HEK293 (cell line): ENCODE measurements at regions not wholly inside any gene's neighbourhood (a gene's known extent, or its start where the extent isn't known, plus 50 kb on each side); places are given as distances from the start of the nearest gene placed in this dataset.

ENCODE experiments used
- PBX3 ChIP-seq: sonication (generic); formaldehyde crosslinking; IDR thresholded peaks from 2 replicates; pipeline ENCODE4 v1.8.1; 2022; ENCODE audit warnings: mild to moderate bottlenecking, moderate library complexity, missing genetic modification reagents
- ZBTB48 ChIP-seq: fragments of 450-650 bp; formaldehyde crosslinking; IDR thresholded peaks from 2 replicates; pipeline ENCODE4 v1.5.1; 2016; ENCODE audit warnings: missing biosample characterization, missing genetic modification characterization
- ZNF140 ChIP-seq: fragments of 450-650 bp; formaldehyde crosslinking; IDR thresholded peaks from 2 replicates; pipeline ENCODE4 v1.5.1; 2016; ENCODE audit warnings: missing biosample characterization, missing genetic modification characterization
- ZNF175 ChIP-seq: fragments of 450-650 bp; formaldehyde crosslinking; IDR thresholded peaks from 2 replicates; pipeline ENCODE4 v1.5.1; 2016; ENCODE audit warnings: missing biosample characterization, missing genetic modification characterization
- ZNF664 ChIP-seq: fragments of 450-650 bp; formaldehyde crosslinking; IDR thresholded peaks from 2 replicates; pipeline ENCODE4 v1.5.1; 2016; ENCODE audit warnings: missing biosample characterization, missing genetic modification characterization
- TF ChIP-seq, protein P1 (sequence below): fragments of 450-650 bp; formaldehyde crosslinking; IDR thresholded peaks from 2 replicates; pipeline ENCODE4 v1.5.1; 2016; ENCODE audit warnings: missing biosample characterization, missing genetic modification characterization

DNA sequence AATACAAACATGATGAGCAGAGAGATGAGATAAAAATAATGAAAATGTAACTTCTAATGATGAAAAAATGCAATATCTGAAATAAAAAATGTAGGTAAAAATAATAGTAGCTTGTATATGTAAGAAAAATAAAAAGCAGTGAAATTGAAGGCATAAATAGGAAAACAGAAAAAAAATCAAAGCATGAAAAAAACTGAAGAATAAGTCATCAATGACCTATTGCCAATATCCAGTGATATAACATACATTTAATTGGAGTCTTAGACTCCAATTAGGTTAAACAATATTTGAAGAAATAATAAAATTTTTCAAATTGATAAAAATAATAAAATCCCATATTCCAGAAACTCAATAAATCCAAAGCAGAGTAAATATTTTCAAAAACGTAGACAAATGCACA, 114.0 kb upstream of the HDGFL1 start:
- TF ChIP-seq, protein P1, sequence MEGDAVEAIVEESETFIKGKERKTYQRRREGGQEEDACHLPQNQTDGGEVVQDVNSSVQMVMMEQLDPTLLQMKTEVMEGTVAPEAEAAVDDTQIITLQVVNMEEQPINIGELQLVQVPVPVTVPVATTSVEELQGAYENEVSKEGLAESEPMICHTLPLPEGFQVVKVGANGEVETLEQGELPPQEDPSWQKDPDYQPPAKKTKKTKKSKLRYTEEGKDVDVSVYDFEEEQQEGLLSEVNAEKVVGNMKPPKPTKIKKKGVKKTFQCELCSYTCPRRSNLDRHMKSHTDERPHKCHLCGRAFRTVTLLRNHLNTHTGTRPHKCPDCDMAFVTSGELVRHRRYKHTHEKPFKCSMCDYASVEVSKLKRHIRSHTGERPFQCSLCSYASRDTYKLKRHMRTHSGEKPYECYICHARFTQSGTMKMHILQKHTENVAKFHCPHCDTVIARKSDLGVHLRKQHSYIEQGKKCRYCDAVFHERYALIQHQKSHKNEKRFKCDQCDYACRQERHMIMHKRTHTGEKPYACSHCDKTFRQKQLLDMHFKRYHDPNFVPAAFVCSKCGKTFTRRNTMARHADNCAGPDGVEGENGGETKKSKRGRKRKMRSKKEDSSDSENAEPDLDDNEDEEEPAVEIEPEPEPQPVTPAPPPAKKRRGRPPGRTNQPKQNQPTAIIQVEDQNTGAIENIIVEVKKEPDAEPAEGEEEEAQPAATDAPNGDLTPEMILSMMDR = no peak
- TF ChIP-seq PBX3 (CRISPR knock-in tag) = no peak
- no peak for TF ChIP-seq ZNF140 (tag by site-specific recombination)
- no peak for TF ChIP-seq ZNF664
- no peak for TF ChIP-seq ZNF175
- no peak for TF ChIP-seq ZBTB48 (tag by site-specific recombination)
